ENCODE measurements at regions not wholly inside any gene's neighbourhood (a gene's known extent, or its start where the extent isn't known, plus 50 kb on each side); places are given as distances from the start of the nearest gene placed in this dataset.

DNA sequence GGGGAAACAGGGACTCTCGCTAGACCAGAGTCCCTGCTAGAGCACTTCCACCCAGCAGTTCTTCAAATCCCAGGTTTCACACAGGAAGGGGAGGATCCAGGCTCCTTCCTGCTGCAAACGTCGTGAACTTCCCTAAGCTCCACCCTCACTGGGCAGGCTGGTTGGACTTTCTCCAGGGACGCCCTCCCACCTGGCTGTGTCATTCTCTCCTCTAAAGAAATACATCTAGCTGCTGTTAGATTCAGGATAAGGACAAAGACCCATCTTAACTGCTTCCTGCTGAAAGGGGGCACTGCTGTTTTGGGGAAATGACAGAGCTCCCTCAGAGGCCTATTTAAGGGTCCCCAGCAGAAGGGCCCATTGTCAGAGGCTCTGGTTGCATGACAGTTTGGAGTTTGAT is 230.7 kb downstream of the SEMA6A start:
- TF ChIP-seq, protein P1, sequence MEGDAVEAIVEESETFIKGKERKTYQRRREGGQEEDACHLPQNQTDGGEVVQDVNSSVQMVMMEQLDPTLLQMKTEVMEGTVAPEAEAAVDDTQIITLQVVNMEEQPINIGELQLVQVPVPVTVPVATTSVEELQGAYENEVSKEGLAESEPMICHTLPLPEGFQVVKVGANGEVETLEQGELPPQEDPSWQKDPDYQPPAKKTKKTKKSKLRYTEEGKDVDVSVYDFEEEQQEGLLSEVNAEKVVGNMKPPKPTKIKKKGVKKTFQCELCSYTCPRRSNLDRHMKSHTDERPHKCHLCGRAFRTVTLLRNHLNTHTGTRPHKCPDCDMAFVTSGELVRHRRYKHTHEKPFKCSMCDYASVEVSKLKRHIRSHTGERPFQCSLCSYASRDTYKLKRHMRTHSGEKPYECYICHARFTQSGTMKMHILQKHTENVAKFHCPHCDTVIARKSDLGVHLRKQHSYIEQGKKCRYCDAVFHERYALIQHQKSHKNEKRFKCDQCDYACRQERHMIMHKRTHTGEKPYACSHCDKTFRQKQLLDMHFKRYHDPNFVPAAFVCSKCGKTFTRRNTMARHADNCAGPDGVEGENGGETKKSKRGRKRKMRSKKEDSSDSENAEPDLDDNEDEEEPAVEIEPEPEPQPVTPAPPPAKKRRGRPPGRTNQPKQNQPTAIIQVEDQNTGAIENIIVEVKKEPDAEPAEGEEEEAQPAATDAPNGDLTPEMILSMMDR (IDR thresholded peaks at IDR 0.05; ENCODE audit: control extremely low read depth, extremely low read depth, low read depth, missing control alignments), result no peak
- CTCF ChIA-PET, result interaction anchor here (0.8 to 6.3 kb wide), 2 partner anchors 14 to 23 kb away, joined by 3 to 28 read pairs; no protein-coding TSS in a partner anchor
- POLR2A ChIA-PET, result no interaction called here
- no peak for DNase-seq (ENCODE audit: extremely low spot score)
